ENCODE measurements at regions not wholly inside any gene's neighbourhood (a gene's known extent, or its start where the extent isn't known, plus 50 kb on each side); places are given as distances from the start of the nearest gene placed in this dataset.
"Not testable (repeated sequence)": the region's sequence is repeated elsewhere in the genome, so short reads cannot be mapped to it uniquely, and the experiment has no call there.

- H3K36me3 Mint-ChIP-seq (ENCODE audit: low read depth): peaks cover 6% of the 10 kb centered on the region
- H3K4me3 Mint-ChIP-seq (ENCODE audit: unreplicated experiment): no peak overlapping the region
- TF ChIP-seq, protein P1, sequence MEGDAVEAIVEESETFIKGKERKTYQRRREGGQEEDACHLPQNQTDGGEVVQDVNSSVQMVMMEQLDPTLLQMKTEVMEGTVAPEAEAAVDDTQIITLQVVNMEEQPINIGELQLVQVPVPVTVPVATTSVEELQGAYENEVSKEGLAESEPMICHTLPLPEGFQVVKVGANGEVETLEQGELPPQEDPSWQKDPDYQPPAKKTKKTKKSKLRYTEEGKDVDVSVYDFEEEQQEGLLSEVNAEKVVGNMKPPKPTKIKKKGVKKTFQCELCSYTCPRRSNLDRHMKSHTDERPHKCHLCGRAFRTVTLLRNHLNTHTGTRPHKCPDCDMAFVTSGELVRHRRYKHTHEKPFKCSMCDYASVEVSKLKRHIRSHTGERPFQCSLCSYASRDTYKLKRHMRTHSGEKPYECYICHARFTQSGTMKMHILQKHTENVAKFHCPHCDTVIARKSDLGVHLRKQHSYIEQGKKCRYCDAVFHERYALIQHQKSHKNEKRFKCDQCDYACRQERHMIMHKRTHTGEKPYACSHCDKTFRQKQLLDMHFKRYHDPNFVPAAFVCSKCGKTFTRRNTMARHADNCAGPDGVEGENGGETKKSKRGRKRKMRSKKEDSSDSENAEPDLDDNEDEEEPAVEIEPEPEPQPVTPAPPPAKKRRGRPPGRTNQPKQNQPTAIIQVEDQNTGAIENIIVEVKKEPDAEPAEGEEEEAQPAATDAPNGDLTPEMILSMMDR (IDR thresholded peaks at IDR 0.05): no peak
- H3K9me3 Mint-ChIP-seq (ENCODE audit: low read depth): peaks cover 17% of the 10 kb centered on the region
- H3K4me1 Mint-ChIP-seq (ENCODE audit: low read depth): no peaks in the 10 kb centered on the region
- no peak for DNase-seq (ENCODE audit: low spot score)
- H3K27me3 Mint-ChIP-seq (ENCODE audit: low read depth): no peaks in the 10 kb centered on the region
- no peak overlapping the region for H3K27ac Mint-ChIP-seq (ENCODE audit: unreplicated experiment)
Observed at GRCh38 chr13:65275838-65276630, 1954.1 kb downstream of the PCDH9 start.

GRCh38 chr13:65275108-65275507 is 1955.0 kb downstream of the PCDH9 start:
- H3K4me3 Mint-ChIP-seq (ENCODE audit: unreplicated experiment): no peak overlapping the region
- no peak overlapping the region for H3K27ac Mint-ChIP-seq (ENCODE audit: unreplicated experiment)
- no peaks in the 10 kb centered on the region for H3K4me1 Mint-ChIP-seq (ENCODE audit: low read depth)
- H3K36me3 Mint-ChIP-seq (ENCODE audit: low read depth): peaks cover 6% of the 10 kb centered on the region
- H3K9me3 Mint-ChIP-seq (ENCODE audit: low read depth): peaks cover 17% of the 10 kb centered on the region
- TF ChIP-seq, protein P1 (IDR thresholded peaks at IDR 0.05): no peak
- no peaks in the 10 kb centered on the region for H3K27me3 Mint-ChIP-seq (ENCODE audit: low read depth)
- DNase-seq (ENCODE audit: low spot score): no peak

DNA sequence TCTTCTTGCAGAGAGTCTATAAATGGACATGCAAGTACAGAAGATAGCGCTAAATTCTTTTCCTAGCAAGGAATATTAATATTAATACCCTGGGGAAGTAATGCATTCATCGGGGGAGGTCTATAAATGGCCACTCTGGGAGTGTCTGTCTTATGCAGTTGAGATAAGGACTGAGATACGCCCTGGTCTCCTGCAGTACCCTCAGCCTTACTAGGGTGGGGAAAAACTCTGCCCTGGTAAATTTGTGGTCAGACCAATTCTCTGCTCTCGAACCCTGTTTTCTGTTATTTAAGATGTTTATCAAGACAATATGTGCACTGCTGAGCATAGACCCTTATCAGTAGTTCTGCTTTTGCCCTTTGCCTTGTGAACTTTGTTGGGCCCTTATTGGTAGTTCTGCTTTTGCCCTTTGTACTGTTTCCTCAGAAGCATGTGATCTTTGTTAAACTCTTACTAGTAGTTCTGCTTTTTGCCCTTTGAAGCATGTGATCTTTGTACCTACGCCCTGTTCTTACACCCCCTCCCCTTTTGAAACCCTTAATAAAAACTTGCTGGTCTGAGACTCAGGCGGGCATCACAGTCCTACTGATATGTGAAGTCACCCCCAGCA is 1956.2 kb downstream of the PCDH9 start:
- not testable (repeated sequence) for H3K4me1 Mint-ChIP-seq (ENCODE audit: low read depth); H3K27me3 Mint-ChIP-seq (ENCODE audit: low read depth); H3K27ac Mint-ChIP-seq (ENCODE audit: unreplicated experiment); H3K36me3 Mint-ChIP-seq (ENCODE audit: low read depth); H3K4me3 Mint-ChIP-seq (ENCODE audit: unreplicated experiment); DNase-seq (ENCODE audit: low spot score)
- peaks cover 17% of the 10 kb centered on the region for H3K9me3 Mint-ChIP-seq (ENCODE audit: low read depth)

DNA sequence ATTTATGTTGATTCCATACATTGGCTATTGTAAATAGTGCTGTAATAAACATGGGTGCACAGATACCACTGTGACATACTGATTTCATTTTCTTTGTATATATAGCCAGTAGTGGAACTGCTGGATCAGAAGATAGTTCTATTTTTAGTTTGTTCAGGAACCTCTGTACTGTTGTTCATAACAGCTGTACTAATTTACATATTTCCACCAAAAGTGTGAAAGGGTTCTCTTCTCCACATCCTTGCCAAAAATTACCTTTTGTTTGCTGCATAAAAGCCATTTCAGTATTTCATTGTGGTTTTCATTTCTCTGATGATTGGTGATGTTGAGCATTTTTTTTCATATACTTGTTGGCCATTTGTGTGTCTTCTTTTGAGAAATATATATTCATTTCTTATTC is 1962.1 kb downstream of the PCDH9 start:
- no peak for DNase-seq (ENCODE audit: low spot score)
- Mint-ChIP-seq H3K4me1 (ENCODE audit: low read depth) (no peaks in the 10 kb centered on the region), H3K9me3 (ENCODE audit: low read depth) (peaks cover 7% of the 10 kb centered on the region), H3K4me3 (ENCODE audit: unreplicated experiment) (no peak overlapping the region), H3K27me3 (ENCODE audit: low read depth) (no peaks in the 10 kb centered on the region), H3K36me3 (ENCODE audit: low read depth) (no peaks in the 10 kb centered on the region), H3K27ac (ENCODE audit: unreplicated experiment) (no peak overlapping the region)
- TF ChIP-seq, protein P1 (IDR thresholded peaks at IDR 0.05): no peak

DNA sequence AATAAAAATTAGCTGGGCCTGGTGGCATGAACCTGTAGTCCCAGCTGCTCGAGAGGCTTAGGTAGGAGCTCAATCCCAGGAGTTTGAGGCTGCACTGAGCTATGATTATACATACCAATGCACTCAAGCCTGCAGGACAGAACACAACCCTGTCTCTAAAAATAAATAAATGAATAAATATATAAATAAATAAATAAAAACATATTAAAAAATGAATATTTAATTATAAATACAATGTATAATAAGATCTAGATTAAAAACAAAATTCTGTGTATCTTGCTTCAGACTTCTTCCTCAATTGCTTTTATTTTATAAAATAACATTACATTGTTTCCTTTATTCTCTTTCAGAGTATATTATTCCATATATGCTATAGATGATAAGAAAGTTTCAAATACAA is 1964.1 kb downstream of the PCDH9 start:
- Mint-ChIP-seq H3K4me3 (ENCODE audit: unreplicated experiment) (no peak overlapping the region), H3K9me3 (ENCODE audit: low read depth) (peaks cover 7% of the 10 kb centered on the region), H3K27ac (ENCODE audit: unreplicated experiment) (no peak overlapping the region), H3K36me3 (ENCODE audit: low read depth) (no peaks in the 10 kb centered on the region), H3K27me3 (ENCODE audit: low read depth) (no peaks in the 10 kb centered on the region), H3K4me1 (ENCODE audit: low read depth) (peaks cover 6% of the 10 kb centered on the region)
- TF ChIP-seq, protein P1 (IDR thresholded peaks at IDR 0.05): no peak
- DNase-seq (ENCODE audit: low spot score): no peak
